Activated T-helper 1 cell treated with anti-CD3 and anti-CD28 coated beads, Interleukin-12 subunit alpha, Interleukin-12 subunit beta, Interleukin-2, Interleukin-4 antibody, amounts not matched to agents 30 ng/mL and 10 ng/mL and 1 ng/mL, durations not matched to agents 14 hours and 24 hours and 36 hours (primary cell): ENCODE measurements at regions not wholly inside any gene's neighbourhood (a gene's known extent, or its start where the extent isn't known, plus 50 kb on each side); places are given as distances from the start of the nearest gene placed in this dataset.
A peak's percentile ranks its signal among the peaks of the same experiment; 100 is the strongest.
"Not testable (repeated sequence)": the region's sequence is repeated elsewhere in the genome, so short reads cannot be mapped to it uniquely, and the experiment has no call there.

Source experiments
- DNase-seq: peaks from one replicate; pipeline ENCODE4 v3.0.0; 2021; ENCODE audit warnings: low spot score
- H3K27ac Mint-ChIP-seq: one replicate; pipeline ENCODE4 v1.8.0; 2021; ENCODE audit warnings: mild to moderate bottlenecking, mixed read lengths
- H3K27me3 Mint-ChIP-seq: one replicate; pipeline ENCODE4 v1.8.0; 2022; ENCODE audit warnings: mild to moderate bottlenecking, moderate library complexity, mixed read lengths; ENCODE audit not compliant: insufficient read depth
- H3K36me3 Mint-ChIP-seq: one replicate; pipeline ENCODE4 v1.8.0; 2021; ENCODE audit warnings: low read depth, mixed read lengths
- H3K4me1 Mint-ChIP-seq: one replicate; pipeline ENCODE4 v1.8.0; 2021; ENCODE audit warnings: low read depth, mixed read lengths
- H3K4me3 Mint-ChIP-seq: one replicate; pipeline ENCODE4 v1.8.0; 2021; ENCODE audit warnings: mild to moderate bottlenecking, moderate library complexity, mixed read lengths
- H3K9me3 Mint-ChIP-seq: one replicate; pipeline ENCODE4 v1.8.0; 2021; ENCODE audit warnings: mixed read lengths
- intact Hi-C: fragments of 100-400 bp; cut with micrococcal nuclease; formaldehyde crosslinking; loops from one replicate; pipeline ENCODE4 v1.15.1; 2024

DNA sequence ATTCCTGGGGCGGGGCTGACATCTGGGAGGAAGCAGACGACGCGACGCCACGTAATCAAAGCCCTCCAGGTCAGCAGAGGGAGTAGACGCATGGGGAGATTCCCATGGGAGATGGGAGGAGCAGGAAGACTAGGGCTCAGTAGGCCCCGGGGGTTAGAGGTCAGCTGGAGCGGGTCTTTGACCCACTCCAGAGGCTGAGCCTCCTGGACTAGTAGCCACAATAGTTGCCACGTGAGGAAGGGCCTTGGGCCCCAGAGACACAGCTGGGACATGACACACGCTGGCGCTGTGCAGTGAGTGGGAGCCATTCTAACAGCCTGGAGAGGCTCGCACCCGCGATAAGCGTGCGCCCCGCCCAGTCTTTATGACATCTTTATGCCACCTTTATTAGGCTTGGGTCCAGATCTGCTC is 95.7 kb upstream of the AMZ2 start:
- Mint-ChIP-seq H3K27ac (no peak overlapping the region), H3K4me3 (no peak overlapping the region), H3K27me3 (peaks cover 7% of the 10 kb centered on the region), H3K9me3 (no peaks in the 10 kb centered on the region), H3K4me1 (no peaks in the 10 kb centered on the region), H3K36me3 (no peaks in the 10 kb centered on the region)
- intact Hi-C loops = no loop called here
- DNase-seq = no peak

- DNase-seq = no peak
- no peak overlapping the region for H3K27ac Mint-ChIP-seq
- no peak overlapping the region for H3K4me3 Mint-ChIP-seq
- no peaks in the 10 kb centered on the region for H3K36me3 Mint-ChIP-seq
- peaks cover 12% of the 10 kb centered on the region for H3K27me3 Mint-ChIP-seq
- no peaks in the 10 kb centered on the region for H3K4me1 Mint-ChIP-seq
- H3K9me3 Mint-ChIP-seq = no peaks in the 10 kb centered on the region
- intact Hi-C loops = no loop called here
Observed at GRCh38 chr17:68155692-68156091, 92.2 kb upstream of the AMZ2 start.

DNA sequence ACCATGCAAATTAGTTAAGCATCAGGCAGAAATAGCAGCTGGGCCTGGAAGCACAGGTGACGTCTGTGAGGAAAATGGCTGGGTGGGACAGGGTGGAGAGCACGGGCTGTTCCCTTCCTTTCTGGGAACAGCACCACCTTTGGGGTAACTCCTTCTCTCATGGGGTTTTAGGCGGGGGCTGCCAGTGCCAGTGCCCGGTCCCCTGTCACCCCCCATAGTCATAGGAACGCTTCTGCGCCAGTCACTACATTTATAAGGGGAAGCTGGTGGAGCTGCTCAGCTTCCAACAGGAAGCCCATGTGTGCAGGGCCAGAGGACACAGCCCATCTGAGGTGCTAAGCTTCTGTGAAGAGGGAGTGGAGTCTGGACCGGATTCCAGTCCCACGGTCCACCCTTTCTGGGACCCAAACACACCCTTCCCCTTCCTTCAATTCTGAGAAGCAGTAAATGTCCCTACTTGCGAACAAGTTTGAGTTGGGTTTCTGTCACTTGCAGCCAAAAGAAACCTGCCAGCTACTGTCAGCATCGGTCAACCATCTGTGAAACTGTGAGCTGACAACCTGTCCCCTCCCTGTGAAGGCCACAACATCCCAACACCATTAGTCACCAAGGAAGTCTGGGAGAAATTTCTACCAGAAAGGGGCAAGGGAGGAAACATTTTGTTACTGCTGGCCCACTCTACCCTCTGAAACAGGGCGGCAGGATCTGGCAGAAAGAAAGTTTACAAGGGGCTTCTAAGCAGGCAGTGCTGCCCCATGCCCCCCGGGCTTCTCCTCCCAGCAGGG is 86.0 kb upstream of the AMZ2 start:
- H3K9me3 Mint-ChIP-seq = no peaks in the 10 kb centered on the region
- H3K36me3 Mint-ChIP-seq = no peaks in the 10 kb centered on the region
- no peaks in the 10 kb centered on the region for H3K4me1 Mint-ChIP-seq
- intact Hi-C loops = no loop called here
- H3K4me3 Mint-ChIP-seq = no peak overlapping the region
- no peak for DNase-seq
- H3K27ac Mint-ChIP-seq = no peak overlapping the region
- peaks cover 5% of the 10 kb centered on the region for H3K27me3 Mint-ChIP-seq

DNA sequence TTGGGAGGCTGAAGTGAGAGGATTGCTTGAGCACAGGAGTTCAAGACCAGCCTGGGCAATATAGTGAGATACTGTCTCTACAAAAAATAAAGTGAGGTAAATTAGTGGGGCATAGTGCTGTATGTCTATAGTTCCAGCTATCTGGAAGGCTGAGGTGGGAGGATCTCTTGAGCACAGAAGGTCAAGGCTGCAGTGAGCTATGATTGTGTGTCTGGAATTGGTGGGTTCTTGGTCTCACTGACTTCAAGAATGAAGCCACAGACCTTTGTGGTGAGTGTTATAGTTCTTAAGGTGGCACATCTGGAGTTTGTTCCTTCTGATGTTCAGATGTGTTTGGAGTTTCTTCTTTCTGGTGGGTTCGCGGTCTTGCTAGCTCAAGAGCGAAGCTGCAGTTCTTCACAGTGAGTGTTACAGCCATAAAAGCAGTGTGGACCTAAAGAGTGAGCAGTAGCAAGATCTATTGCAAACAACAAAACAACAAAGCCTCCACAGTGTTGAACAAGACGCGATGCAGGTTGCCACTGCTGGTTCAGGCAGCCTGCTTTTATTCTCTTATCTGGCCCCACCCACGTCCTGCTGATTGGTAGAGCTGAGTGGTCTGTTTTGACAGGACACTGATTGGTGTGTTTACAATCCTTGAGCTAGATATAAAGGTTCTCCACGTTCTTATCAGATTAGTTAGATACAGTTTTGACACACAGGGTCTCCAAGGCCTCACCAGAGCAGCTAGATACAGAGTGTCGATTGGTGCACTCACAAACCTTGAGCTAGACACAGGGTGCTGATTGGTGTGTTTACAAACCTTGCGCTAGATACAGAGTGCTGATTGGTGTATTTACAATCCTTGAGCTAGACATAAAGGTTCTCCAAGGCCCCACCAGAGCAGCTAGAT is 79.3 kb upstream of the AMZ2 start:
- H3K36me3 Mint-ChIP-seq, H3K4me3 Mint-ChIP-seq, H3K27ac Mint-ChIP-seq, H3K9me3 Mint-ChIP-seq, intact Hi-C loops, DNase-seq, H3K27me3 Mint-ChIP-seq: not testable (repeated sequence)
- H3K4me1 Mint-ChIP-seq = peaks cover 29% of the 10 kb centered on the region

GRCh38 chr17:68169165-68169821 is 78.5 kb upstream of the AMZ2 start:
- H3K36me3 Mint-ChIP-seq, H3K9me3 Mint-ChIP-seq, DNase-seq, H3K27me3 Mint-ChIP-seq, H3K27ac Mint-ChIP-seq, H3K4me3 Mint-ChIP-seq, intact Hi-C loops: not testable (repeated sequence)
- peaks cover 29% of the 10 kb centered on the region for H3K4me1 Mint-ChIP-seq

DNA sequence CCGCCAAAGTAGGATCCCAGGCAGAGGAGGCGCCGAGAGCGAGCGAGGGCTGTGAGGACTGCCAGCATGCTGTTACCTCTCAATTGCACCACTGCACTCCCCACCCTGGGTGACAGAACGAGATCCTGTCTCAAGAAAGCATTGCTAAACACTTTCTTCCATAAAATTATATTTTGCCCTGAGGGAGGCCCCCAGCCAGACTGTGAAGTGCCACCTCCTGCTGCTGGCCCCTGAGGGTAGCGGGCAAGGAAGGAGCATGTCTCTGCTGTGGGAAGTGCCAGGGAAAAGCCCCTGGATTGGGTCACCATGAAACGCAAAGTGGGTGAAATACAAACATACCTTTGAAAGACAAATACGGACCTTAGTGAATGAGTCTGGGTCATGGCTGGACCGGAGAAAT is 78.0 kb upstream of the AMZ2 start:
- intact Hi-C loops = no loop called here
- H3K27ac Mint-ChIP-seq = no peak overlapping the region
- H3K4me3 Mint-ChIP-seq = no peak overlapping the region
- DNase-seq = no peak
- peaks cover 29% of the 10 kb centered on the region for H3K4me1 Mint-ChIP-seq
- no peaks in the 10 kb centered on the region for H3K36me3 Mint-ChIP-seq
- peaks cover 2% of the 10 kb centered on the region for H3K27me3 Mint-ChIP-seq
- H3K9me3 Mint-ChIP-seq = no peaks in the 10 kb centered on the region

GRCh38 chr17:68170246-68170645 is 77.6 kb upstream of the AMZ2 start:
- intact Hi-C loops = no loop called here
- Mint-ChIP-seq H3K36me3 (no peaks in the 10 kb centered on the region), H3K4me3 (no peak overlapping the region), H3K9me3 (no peaks in the 10 kb centered on the region), H3K27ac (no peak overlapping the region), H3K4me1 (peaks cover 29% of the 10 kb centered on the region), H3K27me3 (peaks cover 4% of the 10 kb centered on the region)
- no peak for DNase-seq

GRCh38 chr17:68172461-68172954 is 75.3 kb upstream of the AMZ2 start:
- Mint-ChIP-seq H3K27me3 (peaks cover 6% of the 10 kb centered on the region), H3K4me1 (peaks cover 31% of the 10 kb centered on the region), H3K9me3 (no peaks in the 10 kb centered on the region), H3K36me3 (no peaks in the 10 kb centered on the region), H3K4me3 (no peak overlapping the region), H3K27ac (no peak overlapping the region)
- DNase-seq = peak; percentile 61
- intact Hi-C loops = loop anchor here (1.0 kb wide), 4 partner anchors 28 to 291 kb away; no protein-coding TSS in a partner anchor

DNA sequence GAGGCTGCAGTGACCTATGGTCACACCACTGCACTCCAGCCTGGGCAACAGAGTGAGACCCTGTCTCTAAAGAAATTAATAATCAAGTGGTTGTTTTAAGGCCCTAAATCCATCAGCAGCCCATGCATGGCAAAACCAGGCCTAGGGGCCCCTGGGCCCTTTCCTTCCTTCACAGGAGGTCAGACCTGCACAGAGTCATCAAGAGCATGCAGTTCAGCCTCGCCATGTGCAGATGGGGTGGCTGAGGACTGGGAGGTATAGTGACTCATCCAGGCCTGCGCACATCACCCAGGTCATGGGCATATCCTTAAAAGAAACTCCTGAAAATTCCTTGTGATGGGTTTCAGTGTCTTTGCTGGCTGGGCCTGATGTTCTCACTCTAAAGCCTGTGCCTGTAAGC is 72.4 kb upstream of the AMZ2 start:
- Mint-ChIP-seq H3K4me1 (peaks cover 18% of the 10 kb centered on the region), H3K27me3 (peaks cover 8% of the 10 kb centered on the region), H3K27ac (no peak overlapping the region), H3K4me3 (no peak overlapping the region), H3K9me3 (no peaks in the 10 kb centered on the region), H3K36me3 (no peaks in the 10 kb centered on the region)
- intact Hi-C loops = no loop called here
- no peak for DNase-seq

DNA sequence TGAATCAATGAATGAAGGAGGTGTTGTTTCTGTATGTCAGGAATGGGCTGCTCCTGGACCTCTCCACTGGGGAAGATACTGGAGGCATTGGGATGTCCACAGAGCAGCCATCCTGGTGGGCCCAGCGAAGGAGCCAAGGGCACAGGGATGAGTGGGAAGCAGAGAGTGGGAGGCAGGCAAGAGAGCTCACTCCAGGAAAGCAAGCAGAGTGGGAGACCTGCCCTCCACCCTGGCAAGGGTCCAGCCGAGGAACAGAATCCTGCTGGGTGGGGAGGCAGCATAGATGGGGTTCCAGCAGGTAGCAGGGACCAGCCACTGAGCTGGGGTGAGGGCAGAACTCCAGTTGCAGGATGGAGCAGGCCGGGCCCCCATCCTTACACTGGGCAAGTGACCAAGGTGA is 71.9 kb upstream of the AMZ2 start:
- peaks cover 9% of the 10 kb centered on the region for H3K27me3 Mint-ChIP-seq
- H3K27ac Mint-ChIP-seq = no peak overlapping the region
- H3K9me3 Mint-ChIP-seq = no peaks in the 10 kb centered on the region
- intact Hi-C loops = no loop called here
- H3K36me3 Mint-ChIP-seq = no peaks in the 10 kb centered on the region
- peaks cover 23% of the 10 kb centered on the region for H3K4me1 Mint-ChIP-seq
- DNase-seq = no peak
- no peak overlapping the region for H3K4me3 Mint-ChIP-seq

DNA sequence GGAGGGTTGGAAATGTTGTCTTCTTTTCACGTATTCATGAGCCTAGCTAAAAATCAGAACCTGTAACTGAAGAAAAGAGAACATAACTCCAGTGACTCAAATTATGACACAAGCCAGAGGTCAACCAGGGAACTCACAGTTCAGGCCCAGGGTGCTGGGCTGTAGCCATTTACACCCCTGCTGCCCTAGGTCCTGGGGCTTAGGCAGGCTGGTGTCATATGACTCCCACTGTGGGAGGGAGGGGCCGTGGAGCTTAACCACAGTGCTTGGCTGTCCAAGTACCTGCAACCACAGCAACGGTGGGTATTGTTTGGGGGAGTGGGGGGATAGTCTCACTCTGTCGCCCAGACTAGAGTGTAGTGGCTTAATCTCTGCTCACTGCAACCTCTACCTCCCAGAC is 71.1 kb upstream of the AMZ2 start:
- no peak for DNase-seq
- Mint-ChIP-seq H3K27ac (no peak overlapping the region), H3K27me3 (peaks cover 9% of the 10 kb centered on the region), H3K4me3 (no peak overlapping the region), H3K36me3 (no peaks in the 10 kb centered on the region), H3K4me1 (peaks cover 28% of the 10 kb centered on the region), H3K9me3 (no peaks in the 10 kb centered on the region)
- intact Hi-C loops = no loop called here

DNA sequence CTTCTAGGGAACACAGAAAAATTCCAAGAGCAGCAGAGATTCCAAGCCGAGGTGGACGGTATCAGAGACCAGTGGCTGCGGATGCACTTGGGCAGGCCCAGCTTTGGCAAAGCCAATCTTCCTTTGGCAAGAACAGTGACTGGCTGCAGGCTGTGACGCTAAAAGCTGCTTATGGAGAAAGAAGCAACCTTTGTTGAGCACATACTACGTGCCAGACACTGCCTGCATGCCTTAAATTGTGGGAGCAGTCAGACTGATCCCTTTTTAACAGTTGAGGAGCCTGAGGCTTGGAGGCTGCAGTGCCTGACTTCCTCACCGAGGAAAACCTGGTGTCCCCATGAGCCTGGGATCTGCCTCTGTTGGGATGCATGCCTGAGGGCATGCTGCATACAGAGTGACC is 69.0 kb upstream of the AMZ2 start:
- no peak for DNase-seq
- no peaks in the 10 kb centered on the region for H3K36me3 Mint-ChIP-seq
- no peak overlapping the region for H3K27ac Mint-ChIP-seq
- no peaks in the 10 kb centered on the region for H3K9me3 Mint-ChIP-seq
- H3K4me3 Mint-ChIP-seq = no peak overlapping the region
- peaks cover 9% of the 10 kb centered on the region for H3K27me3 Mint-ChIP-seq
- peaks cover 41% of the 10 kb centered on the region for H3K4me1 Mint-ChIP-seq
- intact Hi-C loops = no loop called here
